Endothelial cell of umbilical vein (primary cell): ENCODE measurements at regions not wholly inside any gene's neighbourhood (a gene's known extent, or its start where the extent isn't known, plus 50 kb on each side); places are given as distances from the start of the nearest gene placed in this dataset.

Source experiments
- BruUV-seq: library from RNA; stranded (reverse); fragments of 400-500 nt; replicated peaks from 2 replicates; lab custom pipeline; 2021; lab: Mats Ljungman, UMichigan
- CTCF ChIA-PET: fragments of 300-600, 350-600 bp; sonication (Branson Sonifier 250); formaldehyde crosslinking; loops from one replicate; lab custom pipeline; 2021; ENCODE audit warnings: antibody characterized with exemption, inconsistent platforms; lab: Charles Lee
- POLR2A ChIA-PET: fragments of 300-600, 350-600 bp; sonication (Branson Sonifier 250); formaldehyde crosslinking; loops from one replicate; lab custom pipeline; 2021; ENCODE audit warnings: antibody characterized with exemption, inconsistent platforms; lab: Charles Lee
- DNase-seq: peaks from one replicate; pipeline ENCODE4 v3.0.0-alpha.2; 2011; ENCODE audit warnings: low read depth, low spot score
- FAIRE-seq: peaks from 2 replicates; lab custom pipeline; 2011; peaks lifted over from hg19 to GRCh38; lab: Jason Lieb, UNC
- H2AFZ ChIP-seq: 2 replicates; pipeline ENCODE4 v1.6.0; 2012; ENCODE audit warnings: low read depth, low read length, control low read depth, inconsistent platforms
- H3K27ac ChIP-seq: 2 replicates; pipeline ENCODE4 v1.5.1; 2011; ENCODE audit warnings: low read depth, mild to moderate bottlenecking, control low read depth, low read length, moderate library complexity; ENCODE audit not compliant: insufficient read depth
- H3K27me3 ChIP-seq, 2 experiments: 2 replicates each; pipeline versions ENCODE4 v1.6.0 to v1.6.1; 2011; ENCODE audit warnings: low read length in 2 of 2, mixed read lengths in 1 of 2; ENCODE audit not compliant: control insufficient read depth in 2 of 2, insufficient read depth in 2 of 2
- H3K36me3 ChIP-seq, 2 experiments: 2 replicates in 1 of 2; 3 replicates in 1 of 2; pipeline ENCODE4 v1.5.1; 2011; ENCODE audit warnings: low read length in 2 of 2, mild to moderate bottlenecking in 1 of 2, moderate library complexity in 1 of 2; ENCODE audit not compliant: control insufficient read depth in 2 of 2, insufficient read depth in 2 of 2; ENCODE audit errors: extremely low read depth in 1 of 2
- H3K4me1 ChIP-seq: 3 replicates; pipeline ENCODE4 v1.5.1; 2011; ENCODE audit warnings: mild to moderate bottlenecking, low read length; ENCODE audit not compliant: control insufficient read depth, insufficient read depth; ENCODE audit errors: extremely low read depth
- H3K4me2 ChIP-seq: 2 replicates; pipeline ENCODE4 v1.6.1; 2011; ENCODE audit warnings: low read length, control low read depth, mixed read lengths; ENCODE audit not compliant: insufficient read depth
- H3K4me3 ChIP-seq, 3 experiments: fragments of 200-600 bp in 1 of 3; sonication (generic), shearing (Covaris generic) in 1 of 3; replicated peaks in 1 of 3; 2 replicates each; pipeline ENCODE4 v1.5.1; 2011 to 2016; ENCODE audit warnings: control low read depth in 3 of 3, low read length in 3 of 3, mild to moderate bottlenecking in 2 of 3, inconsistent platforms in 1 of 3, low read depth in 1 of 3, moderate library complexity in 1 of 3; ENCODE audit not compliant: insufficient read depth in 1 of 3
- H3K79me2 ChIP-seq: 2 replicates; pipeline ENCODE4 v1.6.0; 2012; ENCODE audit warnings: low read length, inconsistent platforms; ENCODE audit not compliant: control insufficient read depth, insufficient read depth
- H3K9ac ChIP-seq: replicated peaks from 2 replicates; pipeline ENCODE3; 2011; ENCODE audit warnings: low read length, control low read depth; ENCODE audit not compliant: insufficient read depth; ENCODE audit errors: extremely low read depth
- H3K9me1 ChIP-seq: replicated peaks from 3 replicates; pipeline ENCODE4 v1.6.0; 2011; ENCODE audit warnings: mild to moderate bottlenecking, low read length; ENCODE audit not compliant: control insufficient read depth, insufficient read depth; ENCODE audit errors: extremely low read depth
- H3K9me3 ChIP-seq: replicated peaks from 2 replicates; pipeline ENCODE4 v1.5.1; 2012; ENCODE audit warnings: low read length, inconsistent platforms; ENCODE audit not compliant: control insufficient read depth, insufficient read depth
- H4K20me1 ChIP-seq: replicated peaks from 2 replicates; pipeline ENCODE3; 2011; ENCODE audit warnings: mild to moderate bottlenecking, low read length; ENCODE audit not compliant: control insufficient read depth, insufficient read depth; ENCODE audit errors: extremely low read depth
- CTCF ChIP-seq, 2 donors: IDR thresholded peaks; 1 replicate in 1 of 2; 2 replicates in 1 of 2; pipeline ENCODE4 v1.5.1; 2011; ENCODE audit warnings: low read length in 2 of 2, mild to moderate bottlenecking in 2 of 2, moderate library complexity in 2 of 2, control low read depth in 1 of 2, inconsistent platforms in 1 of 2, low read depth in 1 of 2; ENCODE audit not compliant: insufficient read depth in 1 of 2; ENCODE audit errors: extremely low read depth in 1 of 2
- FOS ChIP-seq: IDR thresholded peaks from 2 replicates; pipeline ENCODE4 v1.6.1; 2011; ENCODE audit warnings: mild to moderate bottlenecking, low read length, moderate library complexity, borderline replicate concordance; ENCODE audit not compliant: insufficient read depth
- MYC ChIP-seq: IDR thresholded peaks from one replicate; pipeline ENCODE4 v1.6.1; 2011; ENCODE audit warnings: mild to moderate bottlenecking, low read depth, low read length
- POLR2AphosphoS5 ChIP-seq: IDR thresholded peaks from 2 replicates; pipeline ENCODE4 v1.6.1; 2012; ENCODE audit warnings: low read depth, mild to moderate bottlenecking, control low read depth, low read length, moderate library complexity; ENCODE audit not compliant: insufficient read depth
- dilution Hi-C: fragments of 300-500 bp; cut with MboI; formaldehyde crosslinking; loops from one replicate; pipeline ENCODE4 v1.15.0; 2019; ENCODE audit warnings: low sequenced_read_pairs; ENCODE audit not compliant: extremely low pct_ligation_motif_present
- intact Hi-C: fragments of 100-400 bp; cut with micrococcal nuclease; formaldehyde crosslinking; loops from one replicate; pipeline ENCODE4 v1.10.0; 2022

GRCh38 chr6:12490351-12490903, 200.3 kb downstream of the EDN1 start:
- ChIA-PET POLR2A (interaction anchor here (0.6 to 1.5 kb wide), 3 partner anchors 192 to 696 kb away, joined by 3 to 4 read pairs (median 3); partner anchors contain the start of gene EDN1), CTCF (interaction anchor here (0.6 to 1.5 kb wide), 8 partner anchors 13 to 176 kb away, joined by 3 to 7 read pairs (median 3); no protein-coding TSS in a partner anchor)
- intact Hi-C loops (loop anchor here (2.0 kb wide), 4 partner anchors 38 to 840 kb away; no protein-coding TSS in a partner anchor), dilution Hi-C loops (loop anchor here (25.0 kb wide), 2 partner anchors 97 to 203 kb away; partner anchors contain the start of gene EDN1)
- H3K27me3 ChIP-seq, result no peaks in the 10 kb centered on the region
- FAIRE-seq (peak; percentile 44), DNase-seq (no peak)
- no peaks in the 10 kb centered on the region for H3K79me2 ChIP-seq
- TSS peak; percentile 67 for BruUV-seq
- H4K20me1 ChIP-seq, result no peaks in the 10 kb centered on the region
- peak overlapping the region; percentile 20 for H2AFZ ChIP-seq
- peak overlapping the region; percentile 93 for H3K27ac ChIP-seq
- no peaks in the 10 kb centered on the region for H3K9me1 ChIP-seq
- H3K9ac ChIP-seq, result peak overlapping the region; percentile 73
- H3K9me3 ChIP-seq, result no peaks in the 10 kb centered on the region
- TF ChIP-seq CTCF (IDR thresholded peaks at IDR 0.05; ENCODE audit: extremely low read depth in 1 of 2, insufficient read depth in 1 of 2, low read depth in 1 of 2, low read length in 2 of 2) (no peak), POLR2AphosphoS5 (no peak), MYC (no peak), FOS (peak; percentile 3)
- no peak overlapping the region for H3K4me3 ChIP-seq
- H3K36me3 ChIP-seq, result no peaks in the 10 kb centered on the region
- H3K4me2 ChIP-seq, result peak overlapping the region; percentile 68
- H3K4me1 ChIP-seq, result peaks cover 39% of the 10 kb centered on the region
